ENCODE measurements at regions not wholly inside any gene's neighbourhood (a gene's known extent, or its start where the extent isn't known, plus 50 kb on each side); places are given as distances from the start of the nearest gene placed in this dataset.

DNA sequence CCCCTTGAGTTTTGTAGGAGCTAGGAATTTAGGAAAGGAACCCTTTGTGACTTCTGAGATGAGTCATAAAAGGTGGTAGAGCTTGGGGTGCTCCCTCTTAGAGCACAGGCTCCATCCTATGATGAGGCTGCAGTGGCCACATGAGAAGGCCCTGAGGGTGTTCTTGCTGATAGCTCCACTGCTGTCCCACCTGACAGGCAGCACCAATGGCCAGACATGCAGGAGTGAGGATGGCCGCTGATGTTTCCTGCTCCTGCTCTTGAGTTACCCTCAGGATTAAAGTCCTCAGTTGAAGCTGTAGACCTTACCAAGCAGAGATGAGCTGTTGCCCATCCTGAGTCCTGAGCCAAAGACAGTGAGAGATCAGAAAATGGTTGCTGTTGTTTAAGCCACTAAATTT is 512.1 kb downstream of the CDH26 start:
- Histone ChIP-seq H3K4me2 (no peak overlapping the region), H3K4me3 (no peak overlapping the region), H3K9me3 (no peaks in the 10 kb centered on the region), H3K27ac (no peak overlapping the region), H3K4me1 (no peaks in the 10 kb centered on the region)
- CTCF ChIA-PET: interaction anchor here (0.5 kb wide), 1 partner anchor 479 kb away, joined by 3 read pairs; no protein-coding TSS in a partner anchor
- 0% methylated on average over 1 of the region's 1 CpG for WGBS (ENCODE audit: missing lambda C conversion rate)
- POLR2A ChIA-PET: no interaction called here
- ATAC-seq: no peak
- TF ChIP-seq CBX8 (IDR thresholded peaks at IDR 0.05): no peak
- no peak for DNase-seq (ENCODE audit: low read depth in 1 of 2, low spot score in 1 of 2)
- no peak for FAIRE-seq

DNA sequence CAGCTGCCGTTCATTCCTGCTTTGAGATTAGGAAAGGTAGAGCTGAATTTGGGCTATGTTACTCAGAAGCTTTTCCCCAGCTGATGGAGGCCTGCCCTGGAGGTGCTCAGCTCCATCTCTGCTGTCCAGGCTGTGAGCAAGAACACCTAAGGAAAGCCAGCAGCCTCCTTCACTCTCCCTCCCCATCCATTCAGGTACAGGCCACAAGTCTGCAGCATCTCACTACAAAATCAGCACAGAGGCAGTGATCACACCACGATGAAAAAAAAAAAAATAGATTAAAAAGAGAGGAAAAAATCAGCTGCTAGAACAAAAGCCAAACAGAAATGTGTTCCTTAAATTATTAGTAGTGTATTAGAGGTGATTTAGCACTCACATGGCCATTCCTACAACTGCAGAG is 515.0 kb downstream of the CDH26 start:
- CTCF ChIA-PET: no interaction called here
- POLR2A ChIA-PET: no interaction called here
- no peak for ATAC-seq

DNA sequence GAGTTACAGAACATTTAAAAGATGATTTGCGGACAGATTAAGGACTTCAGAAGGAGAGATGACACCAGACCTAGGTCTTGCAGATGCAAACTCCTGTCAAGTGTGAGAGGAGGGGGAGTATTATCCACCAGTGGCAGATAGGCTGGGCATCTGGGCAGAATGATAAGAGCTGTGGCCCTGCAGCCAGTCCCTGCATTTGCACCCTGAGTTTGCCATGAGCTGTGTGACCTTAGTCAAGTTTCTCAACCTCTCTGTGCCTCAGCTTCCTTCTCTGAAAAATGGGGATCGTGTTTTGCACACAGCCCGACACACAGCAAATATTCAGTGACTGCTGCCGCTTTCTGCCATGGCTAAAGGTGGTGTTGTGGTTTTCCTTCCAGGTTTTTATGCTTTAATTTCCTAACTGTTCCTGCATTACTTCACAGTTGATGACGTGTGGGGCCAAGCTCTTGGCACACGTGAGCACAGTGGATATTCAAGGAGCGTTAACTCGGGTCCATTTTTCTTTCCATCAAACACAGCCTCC is 516.2 kb downstream of the CDH26 start:
- CTCF ChIA-PET: interaction anchor here (1.1 to 1.7 kb wide), 2 partner anchors 10 to 38 kb away, joined by 3 read pairs; no protein-coding TSS in a partner anchor
- WGBS (ENCODE audit: missing lambda C conversion rate): 10% methylated on average over 8 of the region's 8 CpGs

More for the DNA sequence above, 515.0 kb downstream of the CDH26 start:
- no peak for DNase-seq (ENCODE audit: low read depth in 1 of 2, low spot score in 1 of 2)
- Histone ChIP-seq H3K4me1 (no peaks in the 10 kb centered on the region), H3K4me2 (no peak overlapping the region), H3K27ac (no peak overlapping the region), H3K4me3 (no peak overlapping the region), H3K9me3 (no peaks in the 10 kb centered on the region)
- no peak for FAIRE-seq
- WGBS (ENCODE audit: missing lambda C conversion rate): 0% methylated on average over 2 of the region's 2 CpGs
- TF ChIP-seq RNF2 (IDR thresholded peaks at IDR 0.05; ENCODE audit: borderline replicate concordance, low read depth) (no peak), MAZ (IDR thresholded peaks at IDR 0.05; ENCODE audit: borderline replicate concordance, low read depth, low read length) (no peak)

DNA sequence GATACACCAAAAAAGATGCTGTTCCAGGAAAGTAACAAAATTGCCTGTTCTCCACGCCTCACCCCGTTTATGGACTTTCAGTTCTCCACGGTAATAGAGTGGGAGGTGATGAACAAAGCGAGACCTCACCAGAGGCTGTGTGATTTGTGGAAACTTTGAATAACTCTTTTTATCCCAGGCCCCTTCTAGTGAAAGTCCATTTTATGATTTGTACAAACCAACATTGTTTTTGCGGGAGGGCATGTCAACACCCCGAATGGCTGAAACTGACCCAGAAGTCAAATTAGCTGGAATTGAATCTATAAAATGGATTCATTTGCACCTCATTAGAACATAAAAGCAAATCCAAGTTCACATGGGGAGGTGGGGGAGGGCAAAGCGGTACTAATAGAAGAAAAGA is 517.8 kb downstream of the CDH26 start:
- 34% methylated on average over 7 of the region's 7 CpGs for WGBS (ENCODE audit: missing lambda C conversion rate)
- ChIA-PET POLR2A (no interaction called here), CTCF (interaction anchor here (1.7 kb wide), 1 partner anchor 9 kb away, joined by 3 read pairs; no protein-coding TSS in a partner anchor)

More for the DNA sequence above, 516.2 kb downstream of the CDH26 start:
- FAIRE-seq (no peak), DNase-seq (ENCODE audit: low read depth in 1 of 2, low spot score in 1 of 2) (no peak), ATAC-seq (no peak)
- Histone ChIP-seq H3K4me1 (no peaks in the 10 kb centered on the region), H3K9me3 (no peaks in the 10 kb centered on the region), H3K4me3 (no peak overlapping the region), H3K4me2 (no peak overlapping the region), H3K27ac (no peak overlapping the region)
- TF ChIP-seq FOSL2 (IDR thresholded peaks at IDR 0.05) (no peak), FOSL2 (CRISPR knock-in tag; IDR thresholded peaks at IDR 0.05) (no peak), CBX2 (IDR thresholded peaks at IDR 0.05; ENCODE audit: borderline replicate concordance, low read depth) (no peak), CHD4 (IDR thresholded peaks at IDR 0.05; ENCODE audit: borderline replicate concordance) (no peak), TFCP2L1 (CRISPR knock-in tag; IDR thresholded peaks at IDR 0.05) (no peak), POLR2AphosphoS2 (conservative IDR thresholded peaks at IDR 0.05; ENCODE audit: low read length) (no peak), RAD21 (conservative IDR thresholded peaks at IDR 0.05 in 1 of 2, IDR thresholded peaks at IDR 0.05 in 1 of 2) (no peak), ZFP36 (IDR thresholded peaks at IDR 0.05; ENCODE audit: borderline replicate concordance, partially characterized antibody) (no peak), KDM5A (IDR thresholded peaks at IDR 0.05) (no peak), MAFK (IDR thresholded peaks at IDR 0.05; ENCODE audit: partially characterized antibody) (no peak), CHD2 (IDR thresholded peaks at IDR 0.05; ENCODE audit: low read length, partially characterized antibody) (no peak)
- TF ChIP-seq, protein P1, sequence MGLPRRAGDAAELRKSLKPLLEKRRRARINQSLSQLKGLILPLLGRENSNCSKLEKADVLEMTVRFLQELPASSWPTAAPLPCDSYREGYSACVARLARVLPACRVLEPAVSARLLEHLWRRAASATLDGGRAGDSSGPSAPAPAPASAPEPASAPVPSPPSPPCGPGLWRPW (IDR thresholded peaks at IDR 0.05): no peak
- POLR2A ChIA-PET: no interaction called here

More for the DNA sequence above, 517.8 kb downstream of the CDH26 start:
- ATAC-seq (no peak), FAIRE-seq (no peak), DNase-seq (ENCODE audit: low read depth in 1 of 2, low spot score in 1 of 2) (no peak)
- Histone ChIP-seq H3K9me3 (no peaks in the 10 kb centered on the region), H3K4me3 (no peak overlapping the region), H3K27ac (no peak overlapping the region), H3K4me2 (no peak overlapping the region), H3K4me1 (no peaks in the 10 kb centered on the region)
- no peak for TF ChIP-seq ZSCAN20 (CRISPR knock-in tag; IDR thresholded peaks at IDR 0.05)
- TF ChIP-seq NFE2L2 (conservative IDR thresholded peaks at IDR 0.05; ENCODE audit: low read length): no peak
- TF ChIP-seq BHLHE40 (IDR thresholded peaks at IDR 0.05; ENCODE audit: low read depth, low read length): no peak
- TF ChIP-seq, protein P2, sequence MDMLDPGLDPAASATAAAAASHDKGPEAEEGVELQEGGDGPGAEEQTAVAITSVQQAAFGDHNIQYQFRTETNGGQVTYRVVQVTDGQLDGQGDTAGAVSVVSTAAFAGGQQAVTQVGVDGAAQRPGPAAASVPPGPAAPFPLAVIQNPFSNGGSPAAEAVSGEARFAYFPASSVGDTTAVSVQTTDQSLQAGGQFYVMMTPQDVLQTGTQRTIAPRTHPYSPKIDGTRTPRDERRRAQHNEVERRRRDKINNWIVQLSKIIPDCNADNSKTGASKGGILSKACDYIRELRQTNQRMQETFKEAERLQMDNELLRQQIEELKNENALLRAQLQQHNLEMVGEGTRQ (IDR thresholded peaks at IDR 0.05): no peak
- TF ChIP-seq RAD21 (conservative IDR thresholded peaks at IDR 0.05 in 1 of 2, IDR thresholded peaks at IDR 0.05 in 1 of 2): no peak
- TF ChIP-seq FOSB (CRISPR knock-in tag; IDR thresholded peaks at IDR 0.05): no peak
- no peak for TF ChIP-seq FOSL2 (IDR thresholded peaks at IDR 0.05)
- TF ChIP-seq FOSL2 (CRISPR knock-in tag; IDR thresholded peaks at IDR 0.05): no peak
- TF ChIP-seq, protein P3, sequence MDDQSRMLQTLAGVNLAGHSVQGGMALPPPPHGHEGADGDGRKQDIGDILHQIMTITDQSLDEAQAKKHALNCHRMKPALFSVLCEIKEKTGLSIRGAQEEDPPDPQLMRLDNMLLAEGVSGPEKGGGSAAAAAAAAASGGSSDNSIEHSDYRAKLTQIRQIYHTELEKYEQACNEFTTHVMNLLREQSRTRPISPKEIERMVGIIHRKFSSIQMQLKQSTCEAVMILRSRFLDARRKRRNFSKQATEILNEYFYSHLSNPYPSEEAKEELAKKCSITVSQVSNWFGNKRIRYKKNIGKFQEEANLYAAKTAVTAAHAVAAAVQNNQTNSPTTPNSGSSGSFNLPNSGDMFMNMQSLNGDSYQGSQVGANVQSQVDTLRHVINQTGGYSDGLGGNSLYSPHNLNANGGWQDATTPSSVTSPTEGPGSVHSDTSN (IDR thresholded peaks at IDR 0.05): no peak
- no peak for TF ChIP-seq NPAS2 (CRISPR knock-in tag; IDR thresholded peaks at IDR 0.05; ENCODE audit: borderline replicate concordance)
- TF ChIP-seq CEBPB (IDR thresholded peaks at IDR 0.05): no peak
- TF ChIP-seq NR3C1 (IDR thresholded peaks at IDR 0.05): no peak
- no peak for TF ChIP-seq CBX2 (IDR thresholded peaks at IDR 0.05; ENCODE audit: borderline replicate concordance, low read depth)
- TF ChIP-seq HEYL (CRISPR knock-in tag; IDR thresholded peaks at IDR 0.05): no peak
